ENCODE measurements at regions not wholly inside any gene's neighbourhood (a gene's known extent, or its start where the extent isn't known, plus 50 kb on each side); places are given as distances from the start of the nearest gene placed in this dataset.
A peak's percentile ranks its signal among the peaks of the same experiment; 100 is the strongest.

GRCh38 chr7:22949221-22949620, 64.7 kb downstream of the HYCC1 start:
- no peak for TF ChIP-seq CTCF (IDR thresholded peaks at IDR 0.05)
- no peak for TF ChIP-seq POLR2A (IDR thresholded peaks at IDR 0.05)
- ATAC-seq (no peak), DNase-seq (no peak)
- intact Hi-C loops (cut with DNase I) = no loop called here
- Histone ChIP-seq H3K4me1 (peaks cover 0 to 9% (median 0%) of the 10 kb centered on the region in 4 donors), H3K9me3 (no peaks in the 10 kb centered on the region), H3K4me3 (no peak overlapping the region), H3K27ac (no peak overlapping the region), H3K36me3 (no peaks in the 10 kb centered on the region), H3K27me3 (no peaks in the 10 kb centered on the region)
- 65% methylated on average over 3 of the region's 3 CpGs for WGBS (ENCODE audit: insufficient coverage, low coverage, low lambda C conversion rate, missing lambda C conversion rate)

- TF ChIP-seq POLR2A (IDR thresholded peaks at IDR 0.05) (no peak), CTCF (IDR thresholded peaks at IDR 0.05) (no peak)
- intact Hi-C loops (cut with DNase I) = no loop called here
- WGBS (ENCODE audit: insufficient coverage, low coverage, low lambda C conversion rate, missing lambda C conversion rate) = 8% methylated on average over 2 of the region's 2 CpGs
- Histone ChIP-seq H3K4me1 (peaks cover 0 to 9% (median 0%) of the 10 kb centered on the region in 4 donors), H3K36me3 (no peaks in the 10 kb centered on the region), H3K27ac (peak overlapping the region in 1 of 3 donors; percentile 16), H3K9me3 (no peaks in the 10 kb centered on the region), H3K27me3 (no peaks in the 10 kb centered on the region), H3K4me3 (no peak overlapping the region)
- DNase-seq (peak in 1 of 3 donors; percentile 50), ATAC-seq (peak; percentile 93 to 98 (median 94))
Measured at GRCh38 chr7:22948770-22949169, 65.2 kb downstream of the HYCC1 start.

GRCh38 chr7:22945584-22945983, 68.3 kb downstream of the HYCC1 start:
- WGBS (ENCODE audit: insufficient coverage, low coverage, low lambda C conversion rate, missing lambda C conversion rate) = 83% methylated on average over 6 of the region's 6 CpGs
- H3K27me3 ChIP-seq = no peaks in the 10 kb centered on the region
- H3K4me1 ChIP-seq = peaks cover 0 to 9% (median 0%) of the 10 kb centered on the region in 4 donors
- TF ChIP-seq CTCF (IDR thresholded peaks at IDR 0.05) (no peak), POLR2A (IDR thresholded peaks at IDR 0.05) (no peak)
- H3K9me3 ChIP-seq = no peaks in the 10 kb centered on the region
- no peaks in the 10 kb centered on the region for H3K36me3 ChIP-seq
- no peak overlapping the region for H3K27ac ChIP-seq
- DNase-seq (no peak), ATAC-seq (no peak)
- intact Hi-C loops (cut with DNase I) = no loop called here
- H3K4me3 ChIP-seq = no peak overlapping the region

GRCh38 chr7:22944510-22944909, 69.4 kb downstream of the HYCC1 start:
- H3K9me3 ChIP-seq = no peaks in the 10 kb centered on the region
- no peaks in the 10 kb centered on the region for H3K36me3 ChIP-seq
- peak in 1 of 4 donors; percentile 67 for ATAC-seq
- H3K4me1 ChIP-seq = peaks cover 0 to 9% (median 0%) of the 10 kb centered on the region in 4 donors
- no peaks in the 10 kb centered on the region for H3K27me3 ChIP-seq
- TF ChIP-seq CTCF (IDR thresholded peaks at IDR 0.05) (no peak), POLR2A (IDR thresholded peaks at IDR 0.05) (no peak)
- WGBS (ENCODE audit: insufficient coverage, low coverage, low lambda C conversion rate, missing lambda C conversion rate) = 66% methylated on average over 2 of the region's 2 CpGs
- intact Hi-C loops (cut with DNase I) = no loop called here
- H3K27ac ChIP-seq = no peak overlapping the region
- no peak overlapping the region for H3K4me3 ChIP-seq
- no peak for DNase-seq

- DNase-seq = no peak
- no peak for TF ChIP-seq CTCF (IDR thresholded peaks at IDR 0.05)
- no peak for TF ChIP-seq POLR2A (IDR thresholded peaks at IDR 0.05)
- H3K9me3 ChIP-seq = no peaks in the 10 kb centered on the region
- H3K4me3 ChIP-seq = no peak overlapping the region
- peak in 1 of 4 donors; percentile 16 for ATAC-seq
- intact Hi-C loops (cut with DNase I) = no loop called here
- WGBS (ENCODE audit: insufficient coverage, low coverage, low lambda C conversion rate, missing lambda C conversion rate) = 77% methylated on average over 5 of the region's 6 CpGs
- no peak overlapping the region for H3K27ac ChIP-seq
- H3K27me3 ChIP-seq = no peaks in the 10 kb centered on the region
- H3K4me1 ChIP-seq = peaks cover 0 to 9% (median 0%) of the 10 kb centered on the region in 4 donors
- H3K36me3 ChIP-seq = no peaks in the 10 kb centered on the region
Measured at GRCh38 chr7:22944022-22944421, 69.9 kb downstream of the HYCC1 start.
